Stimulated activated CD8-positive, alpha-beta memory T cell treated with anti-CD3 and anti-CD28 coated beads, Interleukin-4, amount 100 ng/mL, for 1 hour (primary cell): ENCODE measurements at regions not wholly inside any gene's neighbourhood (a gene's known extent, or its start where the extent isn't known, plus 50 kb on each side); places are given as distances from the start of the nearest gene placed in this dataset.
"Not testable (repeated sequence)": the region's sequence is repeated elsewhere in the genome, so short reads cannot be mapped to it uniquely, and the experiment has no call there.

Source experiments
- DNase-seq, 2 donors: peaks; one replicate each; pipeline ENCODE4 v3.0.0-alpha.2; 2020; ENCODE audit warnings: low read depth in 2 of 2, low spot score in 1 of 2

GRCh38 chr9:74133921-74134320, 363.2 kb upstream of the RORB start:
- DNase-seq, result no peak

DNA sequence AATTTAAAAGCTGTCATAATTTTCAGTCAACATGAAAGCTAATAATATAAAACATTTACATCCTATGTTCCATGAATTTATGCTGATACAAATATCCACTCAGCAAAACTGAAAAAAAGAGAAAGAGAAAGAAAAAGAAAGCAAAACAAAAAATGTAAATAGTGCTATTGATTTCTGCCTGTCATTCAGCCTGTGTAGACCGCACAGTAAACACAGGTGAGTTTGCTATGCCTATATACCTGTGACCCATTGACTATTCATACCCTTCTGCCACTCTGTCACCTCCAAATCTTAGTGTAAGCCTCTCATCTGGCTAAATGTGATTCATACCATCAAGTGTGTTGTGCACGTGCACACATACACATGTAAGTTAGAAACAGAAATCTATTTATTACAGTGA, 359.0 kb upstream of the RORB start:
- no peak for DNase-seq

DNA sequence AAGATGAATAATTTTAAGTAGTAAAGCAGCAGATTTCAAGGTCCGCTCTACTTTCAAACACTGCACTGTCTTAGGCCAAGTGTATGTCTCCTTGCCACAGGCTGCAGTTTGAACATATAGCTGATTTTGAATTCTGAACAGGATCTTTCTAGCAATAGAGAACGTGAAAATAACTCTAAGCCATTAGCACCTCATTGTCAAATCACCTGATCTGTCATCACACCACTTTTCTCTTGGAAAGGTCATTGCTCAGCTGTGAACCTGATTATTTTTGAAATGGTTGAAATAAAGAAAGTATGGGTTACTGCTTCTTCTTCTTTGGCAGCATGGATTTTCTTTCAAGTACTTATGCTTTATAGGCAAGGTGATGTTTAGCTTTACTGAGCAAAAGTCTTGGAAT, 357.0 kb upstream of the RORB start:
- DNase-seq, result no peak

DNA sequence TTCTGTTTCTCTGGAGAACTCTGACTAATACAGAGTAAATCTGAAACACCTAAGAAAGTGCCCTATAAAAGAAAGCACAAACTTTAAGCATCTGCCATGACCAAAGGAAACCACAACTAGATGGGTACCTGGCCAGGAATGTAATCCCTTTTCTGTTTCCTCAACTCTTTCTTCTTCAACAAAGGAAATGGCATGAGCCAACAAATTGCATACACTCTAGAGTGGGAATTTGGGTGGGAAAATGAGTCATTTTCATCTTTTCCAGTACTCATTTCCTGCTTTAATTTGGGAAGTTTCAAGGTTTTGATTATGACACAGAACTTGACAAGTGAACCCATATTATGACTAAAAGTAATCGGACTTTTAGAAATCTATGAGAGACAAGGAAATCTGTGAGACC, 349.2 kb upstream of the RORB start:
- DNase-seq, result no peak

DNA sequence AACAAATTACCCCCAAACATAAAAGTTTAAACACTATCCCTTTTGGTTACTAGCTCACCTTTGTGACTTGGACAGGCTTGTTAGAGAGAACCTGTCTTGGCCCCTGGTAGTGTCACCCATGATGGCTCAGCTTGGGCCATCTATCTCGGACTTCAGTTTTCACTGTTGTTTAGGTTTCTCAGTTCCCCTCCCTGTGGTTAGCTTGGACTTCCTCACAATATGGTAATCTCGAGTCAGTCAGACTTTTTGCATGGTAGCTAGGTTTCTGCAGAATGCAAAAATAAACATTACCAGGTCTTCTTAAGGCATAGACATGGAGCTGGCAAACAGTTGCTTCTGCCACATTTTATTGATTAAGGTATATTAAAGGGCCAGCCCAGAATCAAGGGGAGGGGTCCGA, 324.3 kb upstream of the RORB start:
- no peak for DNase-seq

- DNase-seq, result no peak
These were observed 323.9 kb upstream of the RORB start for GRCh38 chr9:74173284-74173683.

- not testable (repeated sequence) for DNase-seq
These were observed 299.4 kb upstream of the RORB start for GRCh38 chr9:74197771-74198170.

DNA sequence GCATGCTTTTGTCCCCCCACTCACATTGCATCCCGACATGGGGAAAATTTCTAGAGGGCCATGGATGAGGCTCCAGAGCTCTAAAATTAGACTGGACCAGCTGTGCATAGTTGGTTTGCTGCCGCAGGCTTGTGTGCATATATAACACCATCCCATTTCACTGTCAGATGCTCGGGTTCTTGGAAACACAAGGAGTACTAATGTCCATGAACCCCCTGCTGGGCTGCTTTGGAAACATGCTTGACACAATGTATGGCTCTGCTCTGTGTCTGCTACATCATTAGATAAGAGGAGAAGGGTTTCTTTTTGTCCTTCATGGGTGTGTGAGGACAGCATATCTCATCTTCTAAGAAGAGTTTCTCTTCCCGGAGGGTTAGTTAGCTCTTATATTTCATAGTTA, 292.1 kb upstream of the RORB start:
- no peak for DNase-seq

- no peak for DNase-seq
These were observed 278.6 kb upstream of the RORB start for GRCh38 chr9:74218385-74219063.

DNA sequence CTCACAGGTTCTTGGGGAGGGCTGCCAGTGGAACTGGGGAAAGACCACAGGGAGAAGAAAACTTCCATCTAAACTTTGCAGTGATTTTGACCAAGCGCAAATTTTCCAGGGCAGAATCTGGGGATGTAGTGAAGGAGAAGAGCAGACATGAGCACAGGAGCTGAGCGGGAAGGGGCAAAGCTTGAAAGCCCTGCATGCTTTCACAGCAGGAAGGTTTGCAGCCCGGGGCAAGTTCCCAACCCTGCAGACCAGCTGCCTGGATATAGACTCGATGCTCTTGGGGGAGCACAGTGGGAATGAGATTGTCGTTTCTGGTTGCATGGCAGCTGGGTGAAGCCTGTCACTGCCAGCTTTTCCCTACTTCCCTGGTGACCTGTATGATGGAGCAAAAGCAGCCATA, 276.8 kb upstream of the RORB start:
- no peak for DNase-seq

- no peak for DNase-seq
These were observed 260.3 kb upstream of the RORB start for GRCh38 chr9:74236857-74237256.

DNA sequence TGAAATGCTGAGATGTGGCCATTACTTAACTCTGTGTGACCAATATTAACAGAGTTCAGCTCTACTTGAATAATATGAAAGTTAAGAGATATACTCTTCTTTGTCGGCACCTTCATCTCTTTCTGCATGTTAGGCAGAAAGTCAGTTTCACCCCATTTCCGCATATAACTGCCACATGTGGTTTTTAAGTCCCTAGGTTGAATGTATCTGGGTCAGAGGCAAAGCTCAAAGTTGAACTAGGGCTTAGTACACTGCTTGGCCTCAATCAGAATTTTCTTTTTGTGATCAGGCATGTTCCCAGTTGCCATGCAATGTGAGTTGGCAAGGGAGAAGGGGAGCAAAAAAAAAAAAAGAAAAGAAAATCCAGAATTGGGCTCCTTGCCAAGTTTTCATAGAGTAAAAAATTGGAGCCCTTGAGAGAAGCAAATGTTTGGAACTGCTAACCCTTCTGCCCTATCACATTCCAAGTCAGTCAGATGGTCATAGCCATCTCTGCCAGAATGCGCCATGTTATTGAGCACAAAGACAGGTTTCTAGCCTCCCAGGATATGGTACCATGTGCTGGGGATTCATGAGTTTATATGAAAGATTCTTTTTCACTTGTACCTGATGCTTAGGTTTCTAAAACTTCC, 251.2 kb upstream of the RORB start:
- no peak for DNase-seq

GRCh38 chr9:74255489-74255984, 241.6 kb upstream of the RORB start:
- no peak for DNase-seq

- DNase-seq, result no peak
These were observed 221.1 kb upstream of the RORB start for GRCh38 chr9:74275872-74276508.

DNA sequence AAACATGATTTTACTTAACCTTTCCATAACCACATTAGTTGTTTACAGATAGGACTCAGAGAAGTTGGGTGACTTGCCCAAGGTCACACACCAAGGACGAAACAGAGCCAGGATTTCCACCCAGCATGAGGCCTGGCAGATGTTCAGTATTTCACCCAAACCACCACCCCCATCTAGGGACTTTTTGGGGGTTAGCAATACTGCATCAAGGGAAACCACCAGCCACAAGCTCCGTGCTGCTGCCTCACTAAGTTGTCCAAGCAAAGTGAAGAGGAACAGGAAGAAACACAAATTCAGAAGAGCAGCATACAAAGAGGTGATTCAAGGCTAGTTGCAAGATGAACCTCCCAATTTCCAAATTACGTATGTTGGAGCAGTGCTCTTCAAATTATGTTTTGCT, 219.6 kb upstream of the RORB start:
- peak in 1 of 2 donors; percentile 2 for DNase-seq

GRCh38 chr9:74281674-74282073, 215.5 kb upstream of the RORB start:
- no peak for DNase-seq

DNA sequence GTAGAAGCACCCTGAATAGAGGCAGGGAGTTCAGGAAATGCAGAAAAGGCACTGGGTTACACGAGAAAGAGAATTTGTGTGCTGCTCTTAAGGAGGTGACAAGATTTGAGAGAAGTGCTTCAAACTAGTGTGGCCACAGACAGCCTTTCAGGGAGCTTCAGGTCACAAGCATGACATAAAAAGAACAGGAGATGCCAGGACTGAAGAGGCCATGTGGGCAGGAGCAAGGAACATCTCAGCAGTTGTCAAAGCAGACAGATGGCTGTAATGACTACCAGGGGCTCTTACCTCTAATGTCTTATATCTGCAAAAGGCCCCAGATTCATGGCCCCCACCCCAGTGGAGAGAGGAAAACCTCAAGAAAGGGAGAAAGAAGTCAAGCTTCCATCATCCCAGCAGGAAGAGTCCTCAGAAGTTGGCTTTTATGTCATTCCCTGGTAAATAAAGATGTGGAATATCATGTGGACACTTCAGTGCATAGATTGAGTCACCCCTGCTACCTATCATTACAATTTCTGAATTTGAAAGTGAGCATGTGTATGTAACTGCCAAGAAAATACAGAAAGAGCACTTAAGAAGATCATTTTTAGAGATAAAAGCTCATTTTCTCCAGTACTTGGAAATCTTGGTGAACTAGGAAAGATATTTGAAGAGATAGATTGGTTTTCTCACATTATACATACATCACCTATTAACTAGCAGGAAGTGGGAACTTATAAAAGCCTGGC, 214.4 kb upstream of the RORB start:
- DNase-seq, result no peak

DNA sequence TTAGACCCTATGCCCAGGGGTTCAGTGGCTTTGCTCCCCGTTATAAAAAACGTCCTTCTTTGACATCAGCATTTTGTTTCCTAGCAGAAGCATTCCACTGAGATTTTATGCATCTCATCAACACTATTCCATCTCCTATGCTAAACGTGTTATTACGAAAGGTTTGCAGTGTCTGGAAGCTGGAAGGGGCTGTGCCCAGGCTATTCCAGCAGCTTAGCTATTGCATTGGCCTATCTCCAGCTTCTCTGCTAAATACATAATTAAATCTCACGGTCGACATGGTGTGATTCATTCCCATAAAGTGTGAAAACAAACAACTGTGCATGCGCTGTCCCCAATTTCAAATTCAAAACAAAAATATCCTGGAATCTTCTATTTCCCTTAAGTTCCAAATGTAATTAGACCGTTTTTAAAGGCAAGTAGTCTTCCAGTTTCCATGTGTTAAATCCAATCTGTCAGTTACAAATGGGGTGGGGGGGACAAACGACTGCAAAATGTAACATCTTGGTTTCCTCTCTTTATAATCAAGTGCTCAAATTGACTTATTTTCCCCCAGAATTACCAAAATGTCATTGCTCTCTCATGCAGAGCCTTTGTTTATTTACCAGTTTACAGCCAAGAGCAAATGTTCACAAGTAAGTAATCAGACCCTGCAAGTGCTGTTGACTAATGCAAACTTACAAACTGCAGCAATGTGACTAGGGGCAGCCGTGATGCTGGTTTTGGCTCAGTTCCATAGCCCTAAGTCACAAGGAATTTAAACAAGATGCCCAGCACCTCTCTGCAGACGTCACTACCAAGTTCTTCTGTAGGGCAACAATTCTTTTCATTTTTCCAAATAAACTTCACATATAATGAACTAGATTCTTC, 212.3 kb upstream of the RORB start:
- DNase-seq, result no peak

- DNase-seq, result no peak
These were observed 203.7 kb upstream of the RORB start for GRCh38 chr9:74293479-74293878.

DNA sequence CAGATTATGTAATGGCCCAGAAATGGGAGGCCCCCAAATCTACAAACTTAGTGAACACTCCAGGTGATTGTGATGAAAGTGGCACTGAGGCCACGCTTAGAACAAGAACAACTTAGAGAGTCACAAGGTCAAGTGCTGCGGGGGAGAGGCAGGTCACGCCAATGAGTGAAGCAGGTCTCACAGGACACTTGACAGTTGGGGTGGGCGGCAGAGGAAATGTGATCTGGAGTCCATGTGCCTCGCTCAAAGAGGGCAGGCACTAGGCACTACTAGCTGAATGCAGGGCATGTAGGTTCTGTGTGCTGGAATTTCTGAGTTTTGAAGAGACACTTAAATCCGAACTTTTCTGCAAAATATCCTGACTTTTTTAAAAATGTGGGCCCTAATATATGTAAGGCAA, 193.2 kb upstream of the RORB start:
- DNase-seq, result no peak

DNA sequence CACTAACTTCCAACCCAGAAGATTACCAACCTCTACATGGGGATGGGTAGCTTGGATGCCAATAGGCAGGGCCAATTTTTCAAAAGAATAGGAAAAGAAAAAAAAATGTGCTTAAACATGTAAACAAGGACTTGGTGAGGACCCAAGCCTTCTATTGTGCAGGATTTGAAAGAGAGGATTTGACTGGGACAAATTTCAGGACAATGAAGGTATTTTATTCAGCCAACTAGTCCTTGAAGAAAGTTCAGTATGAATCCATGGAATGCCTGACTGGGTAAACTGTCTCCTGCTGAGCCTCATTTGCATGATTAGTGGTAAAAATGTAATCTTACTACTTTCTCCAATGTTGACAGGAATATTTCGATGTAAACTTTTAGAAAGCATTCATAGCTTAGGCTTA, 192.5 kb upstream of the RORB start:
- no peak for DNase-seq
